HG02938 (cell line): ENCODE measurements at regions not wholly inside any gene's neighbourhood (a gene's known extent, or its start where the extent isn't known, plus 50 kb on each side); places are given as distances from the start of the nearest gene placed in this dataset.

ENCODE experiments used
- ATAC-seq: cut with Tn5 transposase; IDR thresholded peaks from one replicate; pipeline ENCODE4 v1.9.1; 2021; ENCODE audit warnings: mild to moderate bottlenecking, moderate library complexity; ENCODE audit not compliant: unreplicated experiment

- no peak for ATAC-seq
These were observed 147.0 kb upstream of the FRMD6 start for GRCh38 chr14:51504669-51505068.

- ATAC-seq: no peak
These were observed 144.2 kb upstream of the FRMD6 start for GRCh38 chr14:51507511-51507905.

GRCh38 chr14:51507906-51508511, 143.7 kb upstream of the FRMD6 start:
- ATAC-seq: no peak

GRCh38 chr14:51511265-51511664, 140.4 kb upstream of the FRMD6 start:
- no peak for ATAC-seq

GRCh38 chr14:51512316-51512715, 139.4 kb upstream of the FRMD6 start:
- no peak for ATAC-seq

GRCh38 chr14:51513281-51513680, 138.4 kb upstream of the FRMD6 start:
- no peak for ATAC-seq

- no peak for ATAC-seq
These were observed 137.8 kb upstream of the FRMD6 start for GRCh38 chr14:51513933-51514332.

GRCh38 chr14:51515611-51516010, 136.1 kb upstream of the FRMD6 start:
- no peak for ATAC-seq

GRCh38 chr14:51516706-51517395, 134.9 kb upstream of the FRMD6 start:
- ATAC-seq: no peak

GRCh38 chr14:51518280-51518679, 133.4 kb upstream of the FRMD6 start:
- no peak for ATAC-seq

GRCh38 chr14:51518711-51519110, 133.0 kb upstream of the FRMD6 start:
- no peak for ATAC-seq

GRCh38 chr14:51520087-51520486, 131.6 kb upstream of the FRMD6 start:
- ATAC-seq: no peak

- no peak for ATAC-seq
These were observed 129.9 kb upstream of the FRMD6 start for GRCh38 chr14:51521764-51522163.

GRCh38 chr14:51523243-51523642, 128.5 kb upstream of the FRMD6 start:
- no peak for ATAC-seq

- no peak for ATAC-seq
These were observed 126.0 kb upstream of the FRMD6 start for GRCh38 chr14:51525739-51526138.

GRCh38 chr14:51527073-51527472, 124.6 kb upstream of the FRMD6 start:
- ATAC-seq: no peak

- ATAC-seq: no peak
These were observed 122.0 kb upstream of the FRMD6 start for GRCh38 chr14:51529736-51530135.

GRCh38 chr14:51533160-51533559, 118.5 kb upstream of the FRMD6 start:
- ATAC-seq: no peak

- ATAC-seq: no peak
These were observed 117.7 kb upstream of the FRMD6 start for GRCh38 chr14:51533872-51534553.

GRCh38 chr14:51534610-51535011, 117.1 kb upstream of the FRMD6 start:
- no peak for ATAC-seq

GRCh38 chr14:51535443-51536044, 116.2 kb upstream of the FRMD6 start:
- ATAC-seq: no peak

- no peak for ATAC-seq
These were observed 112.7 kb upstream of the FRMD6 start for GRCh38 chr14:51538973-51539372.
